ENCODE measurements at regions not wholly inside any gene's neighbourhood (a gene's known extent, or its start where the extent isn't known, plus 50 kb on each side); places are given as distances from the start of the nearest gene placed in this dataset.
"Not testable (repeated sequence)": the region's sequence is repeated elsewhere in the genome, so short reads cannot be mapped to it uniquely, and the experiment has no call there.

DNA sequence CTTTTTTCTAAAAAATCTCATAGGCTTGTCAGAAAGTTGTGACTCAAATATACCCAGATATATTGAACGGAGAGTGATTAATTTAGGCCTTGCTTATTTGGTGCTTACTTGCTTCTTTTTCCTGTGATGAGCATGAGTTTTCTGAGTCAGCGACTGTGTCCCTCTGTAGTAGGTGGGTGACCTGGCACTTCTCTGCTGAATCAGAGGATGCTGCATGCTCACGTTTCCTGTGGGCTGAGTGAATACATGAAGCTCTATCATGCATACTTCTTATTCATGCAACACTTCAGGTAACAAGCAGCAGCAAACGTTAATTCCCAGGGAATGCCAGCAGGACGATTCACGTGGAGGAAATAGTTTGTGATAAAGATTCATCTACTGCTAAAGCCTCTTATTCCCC, 245.0 kb downstream of the KLF5 start:
- no peak for TF ChIP-seq POLR2A (IDR thresholded peaks at IDR 0.05)
- TF ChIP-seq EP300 (IDR thresholded peaks at IDR 0.05) = no peak
- TF ChIP-seq, protein P1, sequence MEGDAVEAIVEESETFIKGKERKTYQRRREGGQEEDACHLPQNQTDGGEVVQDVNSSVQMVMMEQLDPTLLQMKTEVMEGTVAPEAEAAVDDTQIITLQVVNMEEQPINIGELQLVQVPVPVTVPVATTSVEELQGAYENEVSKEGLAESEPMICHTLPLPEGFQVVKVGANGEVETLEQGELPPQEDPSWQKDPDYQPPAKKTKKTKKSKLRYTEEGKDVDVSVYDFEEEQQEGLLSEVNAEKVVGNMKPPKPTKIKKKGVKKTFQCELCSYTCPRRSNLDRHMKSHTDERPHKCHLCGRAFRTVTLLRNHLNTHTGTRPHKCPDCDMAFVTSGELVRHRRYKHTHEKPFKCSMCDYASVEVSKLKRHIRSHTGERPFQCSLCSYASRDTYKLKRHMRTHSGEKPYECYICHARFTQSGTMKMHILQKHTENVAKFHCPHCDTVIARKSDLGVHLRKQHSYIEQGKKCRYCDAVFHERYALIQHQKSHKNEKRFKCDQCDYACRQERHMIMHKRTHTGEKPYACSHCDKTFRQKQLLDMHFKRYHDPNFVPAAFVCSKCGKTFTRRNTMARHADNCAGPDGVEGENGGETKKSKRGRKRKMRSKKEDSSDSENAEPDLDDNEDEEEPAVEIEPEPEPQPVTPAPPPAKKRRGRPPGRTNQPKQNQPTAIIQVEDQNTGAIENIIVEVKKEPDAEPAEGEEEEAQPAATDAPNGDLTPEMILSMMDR (IDR thresholded peaks at IDR 0.05) = no peak
- Histone ChIP-seq H3K9me3 (no peaks in the 10 kb centered on the region), H3K4me3 (no peak overlapping the region), H3K4me1 (ENCODE audit: insufficient read depth) (no peaks in the 10 kb centered on the region), H3K27me3 (no peaks in the 10 kb centered on the region), H3K36me3 (no peaks in the 10 kb centered on the region), H3K27ac (no peak overlapping the region)
- intact Hi-C loops (cut with DNase I) = no loop called here
- no peak for DNase-seq
- WGBS, 3 donors = 54 to 62% (median 57%) methylated on average over 6 of the region's 6 CpGs

DNA sequence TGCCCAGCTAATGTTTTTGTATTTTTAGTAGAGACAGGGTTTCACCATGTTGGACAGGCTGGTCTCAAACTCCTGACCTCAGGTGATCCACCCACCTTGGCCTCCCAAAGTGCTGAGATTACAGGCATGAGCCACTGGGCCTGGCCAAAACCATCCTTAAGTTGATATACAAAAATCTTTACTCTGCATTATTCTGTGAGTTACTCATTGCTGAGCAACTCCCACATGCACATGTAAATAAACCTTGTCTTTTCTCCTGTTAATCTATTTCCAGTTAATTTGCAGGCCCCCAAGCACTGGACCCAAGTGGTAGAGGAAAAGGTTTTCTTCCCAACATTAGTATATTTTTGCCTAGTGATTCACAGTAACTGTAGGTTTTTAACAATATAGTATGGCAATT, 242.8 kb downstream of the KLF5 start:
- H3K4me3 ChIP-seq; H3K4me1 ChIP-seq (ENCODE audit: insufficient read depth); H3K36me3 ChIP-seq; DNase-seq; H3K9me3 ChIP-seq; H3K27me3 ChIP-seq; intact Hi-C loops (cut with DNase I); H3K27ac ChIP-seq: not testable (repeated sequence)

DNA sequence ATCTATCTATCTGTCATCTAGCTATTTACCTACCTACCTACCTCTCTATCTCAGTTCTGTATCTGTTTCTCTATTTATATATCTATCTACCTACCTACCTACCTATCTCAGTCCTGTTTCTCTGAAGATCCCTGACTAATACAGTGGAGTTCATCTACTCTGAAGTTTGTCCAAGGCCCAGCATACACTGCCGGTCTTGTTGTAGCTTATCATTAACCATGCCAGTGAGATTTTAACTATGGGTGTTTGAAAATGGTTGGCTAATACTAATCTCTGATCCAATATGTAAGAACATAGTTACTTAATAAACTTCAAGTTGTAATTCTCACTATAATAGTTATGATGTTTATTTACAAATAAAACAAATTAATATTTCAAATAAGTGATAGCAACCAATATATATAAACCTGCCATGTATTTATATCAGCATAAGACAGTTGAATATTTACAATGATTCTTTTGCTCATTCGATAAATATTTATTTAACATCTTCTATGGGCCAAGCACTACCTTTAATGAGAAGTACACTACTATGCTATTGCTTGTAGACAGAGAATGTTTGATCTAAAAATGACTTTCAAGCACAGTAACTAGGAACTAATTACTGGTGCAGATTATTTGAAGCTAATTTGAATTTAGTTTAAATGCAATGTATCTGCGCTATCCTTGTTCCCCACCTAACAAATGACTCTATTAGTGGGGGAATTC, 242.1 kb downstream of the KLF5 start:
- no peaks in the 10 kb centered on the region for H3K36me3 ChIP-seq
- no peaks in the 10 kb centered on the region for H3K4me1 ChIP-seq (ENCODE audit: insufficient read depth)
- no peak overlapping the region for H3K27ac ChIP-seq
- no peaks in the 10 kb centered on the region for H3K9me3 ChIP-seq
- H3K27me3 ChIP-seq = no peaks in the 10 kb centered on the region
- intact Hi-C loops (cut with DNase I) = no loop called here
- TF ChIP-seq POLR2A (IDR thresholded peaks at IDR 0.05) (no peak), EP300 (IDR thresholded peaks at IDR 0.05) (no peak)
- TF ChIP-seq, protein P1 (IDR thresholded peaks at IDR 0.05) = no peak
- H3K4me3 ChIP-seq = no peak overlapping the region
- no peak for DNase-seq
- WGBS, 3 donors = 93 to 97% (median 95%) methylated on average over 3 of the region's 3 CpGs

DNA sequence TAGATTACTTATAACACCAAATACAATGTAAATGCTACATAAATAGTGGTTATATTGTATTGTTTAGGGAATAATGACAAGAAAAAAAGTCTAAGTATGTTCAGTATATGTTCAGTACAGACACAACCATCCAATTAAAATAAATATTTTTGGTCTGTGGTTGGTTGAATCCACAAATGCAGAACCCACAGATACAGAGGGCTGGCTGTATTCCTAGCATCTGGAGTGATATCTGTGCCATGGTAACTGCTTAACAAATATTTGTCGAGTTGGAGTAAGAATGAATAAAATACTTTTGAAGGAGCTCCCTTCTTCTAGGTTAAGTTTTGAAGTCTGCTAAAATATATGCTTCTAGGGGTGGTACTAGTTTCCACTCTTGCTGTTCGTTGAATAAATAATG, 241.0 kb downstream of the KLF5 start:
- no peak for DNase-seq
- no peak overlapping the region for H3K4me3 ChIP-seq
- H3K27ac ChIP-seq = no peak overlapping the region
- intact Hi-C loops (cut with DNase I) = no loop called here
- WGBS, 3 donors = 31 to 37% (median 35%) methylated on average over 2 of the region's 2 CpGs
- no peaks in the 10 kb centered on the region for H3K27me3 ChIP-seq
- H3K4me1 ChIP-seq (ENCODE audit: insufficient read depth) = no peaks in the 10 kb centered on the region
- H3K9me3 ChIP-seq = no peaks in the 10 kb centered on the region
- TF ChIP-seq EP300 (IDR thresholded peaks at IDR 0.05) (no peak), POLR2A (IDR thresholded peaks at IDR 0.05) (no peak)
- TF ChIP-seq, protein P1 (IDR thresholded peaks at IDR 0.05) = no peak
- no peaks in the 10 kb centered on the region for H3K36me3 ChIP-seq

DNA sequence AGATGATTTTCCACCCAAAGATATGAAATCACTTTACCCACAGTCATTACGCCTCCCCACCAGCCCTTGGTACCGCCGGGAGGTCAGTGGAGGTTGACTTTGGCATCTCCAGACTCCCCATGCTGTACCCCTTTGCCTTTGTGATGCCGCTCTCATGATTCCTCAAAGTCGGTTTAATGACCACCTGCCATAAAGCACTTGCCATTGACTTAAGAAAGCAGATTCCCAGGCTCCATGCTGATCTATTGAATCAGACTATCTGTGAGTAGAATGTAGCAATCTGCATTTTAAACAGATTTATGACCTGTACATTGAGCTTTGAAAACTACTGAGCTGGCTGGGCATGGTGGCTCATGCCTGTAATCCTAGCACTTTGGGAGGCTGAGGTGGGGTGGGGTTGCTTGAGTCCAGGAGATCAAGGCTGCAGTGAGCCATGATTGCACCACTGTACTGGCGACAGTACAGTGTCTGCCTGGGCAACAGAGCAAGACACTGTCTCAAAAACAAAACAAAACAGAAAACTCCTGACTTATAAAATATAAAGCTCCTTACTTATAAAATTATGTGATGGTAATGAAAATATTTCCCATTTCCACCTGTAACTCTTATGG, 235.2 kb downstream of the KLF5 start:
- no peaks in the 10 kb centered on the region for H3K4me1 ChIP-seq (ENCODE audit: insufficient read depth)
- H3K9me3 ChIP-seq = no peaks in the 10 kb centered on the region
- no peaks in the 10 kb centered on the region for H3K36me3 ChIP-seq
- 80 to 89% (median 86%) methylated on average over 6 of the region's 6 CpGs for WGBS, 3 donors
- H3K4me3 ChIP-seq = no peak overlapping the region
- DNase-seq = no peak
- H3K27ac ChIP-seq = no peak overlapping the region
- H3K27me3 ChIP-seq = no peaks in the 10 kb centered on the region
- TF ChIP-seq, protein P1 (IDR thresholded peaks at IDR 0.05) = no peak
- TF ChIP-seq EP300 (IDR thresholded peaks at IDR 0.05) (no peak), POLR2A (IDR thresholded peaks at IDR 0.05) (no peak)
- intact Hi-C loops (cut with DNase I) = no loop called here

Measured in ovary (tissue), 7 donors.